A549 (cell line): ENCODE measurements at regions not wholly inside any gene's neighbourhood (a gene's known extent, or its start where the extent isn't known, plus 50 kb on each side); places are given as distances from the start of the nearest gene placed in this dataset.

Experiments used
- ATAC-seq, 2 experiments: fragments of 200-7000 bp in 1 of 2; fragments of >200 bp in 1 of 2; cut with Nextera tagmentation in 1 of 2; cut with Tn5 transposase in 1 of 2; 3 replicates each; pipeline versions ENCODE4 v1.8.0 to v1.9.1; 2018 to 2020; ENCODE audit warnings: mild to moderate bottlenecking in 1 of 2, moderate library complexity in 1 of 2
- CTCF ChIA-PET: fragments of 300-600 bp; sonication (Branson Sonifier 250); formaldehyde crosslinking; extraction: SDS; loops from one replicate; lab custom pipeline; 2021; ENCODE audit warnings: antibody characterized with exemption, inconsistent platforms; lab: Yijun Ruan, JAX
- POLR2A ChIA-PET: fragments of 350-600 bp; formaldehyde crosslinking; extraction: SDS; loops from one replicate; lab custom pipeline; 2021; ENCODE audit warnings: antibody characterized with exemption, inconsistent platforms; lab: Yijun Ruan, JAX
- DNase-seq, 2 experiments: peaks; one replicate each; pipeline versions ENCODE4 v3.0.0 to v3.0.0-alpha.2; 2011 to 2016; ENCODE audit warnings: low read depth in 1 of 2, low spot score in 1 of 2
- FAIRE-seq: peaks from 2 replicates; lab custom pipeline; 2011; peaks lifted over from hg19 to GRCh38; lab: Jason Lieb, UNC
- H3K27ac ChIP-seq, 2 experiments: fragments of >200 bp; sonication (Bioruptor Twin); formaldehyde crosslinking; 3 replicates each; pipeline ENCODE4 v1.5.1; 2016 to 2017
- H3K4me1 ChIP-seq: fragments of >200 bp; sonication (Bioruptor Twin); formaldehyde crosslinking; 3 replicates; pipeline ENCODE4 v1.6.1; 2016
- H3K4me2 ChIP-seq: fragments of >200 bp; sonication (Bioruptor Twin); formaldehyde crosslinking; 3 replicates; pipeline ENCODE4 v1.6.1; 2016
- H3K4me3 ChIP-seq: fragments of >200 bp; sonication (Bioruptor Twin); formaldehyde crosslinking; 3 replicates; pipeline ENCODE4 v1.5.1; 2016
- H3K9me3 ChIP-seq: fragments of >200 bp; sonication (Bioruptor Twin); formaldehyde crosslinking; 3 replicates; pipeline ENCODE4 v1.6.1; 2016
- BHLHE40 ChIP-seq: IDR thresholded peaks from 2 replicates; pipeline ENCODE4 v1.6.1; 2012; ENCODE audit warnings: low read depth, low read length, inconsistent platforms
- CBX8 ChIP-seq: fragments of 200-600 bp; sonication (generic); IDR thresholded peaks from 2 replicates; pipeline ENCODE4 v1.6.1; 2016
- CHD2 ChIP-seq: fragments of 150-350 bp; IDR thresholded peaks from 2 replicates; pipeline ENCODE4 v1.6.1; 2014; ENCODE audit warnings: low read length; ENCODE audit not compliant: partially characterized antibody
- EHF ChIP-seq: fragments of 250-450 bp; sonication (Bioruptor Pico); IDR thresholded peaks from 2 replicates; pipeline ENCODE4 v1.5.0; 2020; ENCODE audit warnings: mild to moderate bottlenecking
- EHMT2 ChIP-seq: fragments of 200-600 bp; sonication (generic); IDR thresholded peaks from 2 replicates; pipeline ENCODE4 v1.6.1; 2016; ENCODE audit warnings: antibody characterized with exemption, low read depth, mild to moderate bottlenecking, moderate library complexity
- FOSL2 ChIP-seq, 2 experiments: fragments of 450-650 bp in 1 of 2; fragments of >200 bp in 1 of 2; sonication (Bioruptor Twin) in 1 of 2; formaldehyde crosslinking; IDR thresholded peaks; 2 replicates each; pipeline versions ENCODE4 v1.5.0 to v1.6.1; 2016 to 2020; ENCODE audit warnings: mild to moderate bottlenecking in 1 of 2, moderate library complexity in 1 of 2
- FOXS1 ChIP-seq: fragments of 250-450 bp; sonication (Bioruptor Pico); IDR thresholded peaks from 2 replicates; pipeline ENCODE4 v1.5.0; 2020; ENCODE audit warnings: mild to moderate bottlenecking, moderate library complexity
- GATA3 ChIP-seq: IDR thresholded peaks from 2 replicates; pipeline ENCODE4 v1.6.1; 2012; ENCODE audit warnings: borderline replicate concordance
- HDAC2 ChIP-seq: fragments of 200-600 bp; sonication (generic); IDR thresholded peaks from 2 replicates; pipeline ENCODE4 v1.6.1; 2016
- HEYL ChIP-seq: fragments of 250-450 bp; sonication (Bioruptor Pico); IDR thresholded peaks from 2 replicates; pipeline ENCODE4 v1.8.0; 2021; ENCODE audit warnings: mild to moderate bottlenecking, moderate library complexity
- HOXA7 ChIP-seq: fragments of 250-450 bp; sonication (Bioruptor Pico); IDR thresholded peaks from 2 replicates; pipeline ENCODE4 v1.5.0; 2020; ENCODE audit warnings: mild to moderate bottlenecking, moderate library complexity
- HOXB13 ChIP-seq: fragments of 250-450 bp; sonication (Bioruptor Pico); IDR thresholded peaks from 2 replicates; pipeline ENCODE4 v1.5.0; 2020; ENCODE audit warnings: low read depth, mild to moderate bottlenecking, moderate library complexity
- JUN ChIP-seq, 2 experiments: fragments of >200 bp; sonication (Bioruptor Twin); formaldehyde crosslinking; IDR thresholded peaks; 2 replicates in 1 of 2; 3 replicates in 1 of 2; pipeline ENCODE4 v1.6.1; 2016 to 2017
- JUNB ChIP-seq: fragments of >200 bp; sonication (Bioruptor Twin); formaldehyde crosslinking; IDR thresholded peaks from 2 replicates; pipeline ENCODE4 v1.6.1; 2016
- KDM1A ChIP-seq: fragments of 200-600 bp; sonication (generic); IDR thresholded peaks from 2 replicates; pipeline ENCODE4 v1.6.1; 2016; ENCODE audit warnings: low read depth, mild to moderate bottlenecking
- MAZ ChIP-seq: fragments of 150-350 bp; IDR thresholded peaks from 2 replicates; pipeline ENCODE4 v1.6.1; 2014; ENCODE audit warnings: antibody characterized with exemption, low read depth, low read length, borderline replicate concordance
- MYC ChIP-seq: IDR thresholded peaks from 2 replicates; pipeline ENCODE4 v1.6.1; 2012; ENCODE audit warnings: mild to moderate bottlenecking, inconsistent platforms, low read length, improper control_type of control experiment, borderline replicate concordance
- NFE2L2 ChIP-seq: fragments of 150-350 bp; conservative IDR thresholded peaks from 2 replicates; pipeline ENCODE4 v1.6.1; 2014; ENCODE audit warnings: low read length
- NR3C1 ChIP-seq: fragments of >200 bp; sonication (Bioruptor Twin); formaldehyde crosslinking; IDR thresholded peaks from 3 replicates; pipeline ENCODE4 v1.6.1; 2017
- PBX3 ChIP-seq: IDR thresholded peaks from 2 replicates; pipeline ENCODE4 v1.6.1; 2012
- PHF8 ChIP-seq: fragments of 200-600 bp; sonication (generic); IDR thresholded peaks from 2 replicates; pipeline ENCODE4 v1.6.1; 2016; ENCODE audit warnings: low read depth, mild to moderate bottlenecking, antibody characterized with exemption, moderate library complexity, borderline replicate concordance
- POLR2A ChIP-seq: IDR thresholded peaks from 2 replicates; pipeline ENCODE4 v1.6.1; 2012; ENCODE audit warnings: mild to moderate bottlenecking, low read length
- POLR2AphosphoS2 ChIP-seq: conservative IDR thresholded peaks from 2 replicates; pipeline ENCODE4 v1.6.1; 2012; ENCODE audit warnings: low read length, improper control_type of control experiment, inconsistent platforms
- RAD21 ChIP-seq, 2 experiments: fragments of >200 bp in 1 of 2; sonication (Bioruptor Twin) in 1 of 2; formaldehyde crosslinking in 1 of 2; IDR thresholded peaks in 1 of 2; conservative IDR thresholded peaks in 1 of 2; 2 replicates in 1 of 2; 3 replicates in 1 of 2; pipeline ENCODE4 v1.6.1; 2012 to 2018; ENCODE audit warnings: inconsistent platforms in 1 of 2
- RARB ChIP-seq: fragments of 250-450 bp; sonication (Bioruptor Pico); IDR thresholded peaks from 2 replicates; pipeline ENCODE4 v1.8.0; 2021; ENCODE audit warnings: mild to moderate bottlenecking, moderate library complexity
- RCOR1 ChIP-seq: fragments of 150-350 bp; IDR thresholded peaks from 2 replicates; pipeline ENCODE4 v1.6.1; 2014; ENCODE audit warnings: antibody characterized with exemption, low read length, low read depth
- RFX5 ChIP-seq: fragments of 450-650 bp; IDR thresholded peaks from 2 replicates; pipeline ENCODE4 v1.7.1; 2014; ENCODE audit warnings: antibody characterized with exemption, mild to moderate bottlenecking, moderate library complexity
- RNF2 ChIP-seq: fragments of 200-600 bp; sonication (generic); IDR thresholded peaks from 2 replicates; pipeline ENCODE4 v1.6.1; 2016; ENCODE audit warnings: low read depth, mild to moderate bottlenecking, antibody characterized with exemption, moderate library complexity, borderline replicate concordance
- SMC3 ChIP-seq: fragments of >200 bp; sonication (Bioruptor Twin); formaldehyde crosslinking; IDR thresholded peaks from 3 replicates; pipeline ENCODE4 v1.6.1; 2018; ENCODE audit warnings: inconsistent platforms
- SREBF2 ChIP-seq: fragments of 450-650 bp; IDR thresholded peaks from 2 replicates; pipeline ENCODE4 v1.6.1; 2014; ENCODE audit warnings: mild to moderate bottlenecking, moderate library complexity
- TP53 ChIP-seq: fragments of 250-450 bp; sonication (Bioruptor Pico); IDR thresholded peaks from 2 replicates; pipeline ENCODE4 v1.5.0; 2021; ENCODE audit warnings: mild to moderate bottlenecking, moderate library complexity
- USF2 ChIP-seq: fragments of 450-650 bp; IDR thresholded peaks from 2 replicates; pipeline ENCODE4 v1.6.1; 2014; ENCODE audit warnings: antibody characterized with exemption
- ZFP36 ChIP-seq: fragments of 450-650 bp; IDR thresholded peaks from 2 replicates; pipeline ENCODE4 v1.6.1; 2014; ENCODE audit warnings: borderline replicate concordance; ENCODE audit not compliant: partially characterized antibody
- ZNF302 ChIP-seq: fragments of 250-450 bp; sonication (Bioruptor Pico); IDR thresholded peaks from 2 replicates; pipeline ENCODE4 v1.9.0; 2021; ENCODE audit warnings: inconsistent platforms, mild to moderate bottlenecking, moderate library complexity
- ZSCAN20 ChIP-seq: fragments of 250-450 bp; sonication (Bioruptor Pico); IDR thresholded peaks from 2 replicates; pipeline ENCODE4 v1.8.0; 2022; ENCODE audit warnings: mild to moderate bottlenecking, moderate library complexity
- WGBS: methylation state at CpG from one replicate; pipeline ENCODE4 v1.1.6; 2017; ENCODE audit errors: missing lambda C conversion rate; 5-methylcytosine and 5-hydroxymethylcytosine counted together
- TF ChIP-seq, protein P1 (sequence below): IDR thresholded peaks from 2 replicates; pipeline ENCODE4 v1.6.1; 2012
- TF ChIP-seq, protein P2 (sequence below): fragments of >200 bp; sonication (Bioruptor Twin); formaldehyde crosslinking; IDR thresholded peaks from 3 replicates; pipeline ENCODE4 v1.5.1; 2016
- TF ChIP-seq, protein P3 (sequence below): IDR thresholded peaks from 2 replicates; pipeline ENCODE4 v1.6.1; 2012; ENCODE audit warnings: low read depth, borderline replicate concordance
- TF ChIP-seq, protein P4 (sequence below): fragments of >200 bp; sonication (Bioruptor Twin); formaldehyde crosslinking; IDR thresholded peaks from 2 replicates; pipeline ENCODE4 v1.6.1; 2016

DNA sequence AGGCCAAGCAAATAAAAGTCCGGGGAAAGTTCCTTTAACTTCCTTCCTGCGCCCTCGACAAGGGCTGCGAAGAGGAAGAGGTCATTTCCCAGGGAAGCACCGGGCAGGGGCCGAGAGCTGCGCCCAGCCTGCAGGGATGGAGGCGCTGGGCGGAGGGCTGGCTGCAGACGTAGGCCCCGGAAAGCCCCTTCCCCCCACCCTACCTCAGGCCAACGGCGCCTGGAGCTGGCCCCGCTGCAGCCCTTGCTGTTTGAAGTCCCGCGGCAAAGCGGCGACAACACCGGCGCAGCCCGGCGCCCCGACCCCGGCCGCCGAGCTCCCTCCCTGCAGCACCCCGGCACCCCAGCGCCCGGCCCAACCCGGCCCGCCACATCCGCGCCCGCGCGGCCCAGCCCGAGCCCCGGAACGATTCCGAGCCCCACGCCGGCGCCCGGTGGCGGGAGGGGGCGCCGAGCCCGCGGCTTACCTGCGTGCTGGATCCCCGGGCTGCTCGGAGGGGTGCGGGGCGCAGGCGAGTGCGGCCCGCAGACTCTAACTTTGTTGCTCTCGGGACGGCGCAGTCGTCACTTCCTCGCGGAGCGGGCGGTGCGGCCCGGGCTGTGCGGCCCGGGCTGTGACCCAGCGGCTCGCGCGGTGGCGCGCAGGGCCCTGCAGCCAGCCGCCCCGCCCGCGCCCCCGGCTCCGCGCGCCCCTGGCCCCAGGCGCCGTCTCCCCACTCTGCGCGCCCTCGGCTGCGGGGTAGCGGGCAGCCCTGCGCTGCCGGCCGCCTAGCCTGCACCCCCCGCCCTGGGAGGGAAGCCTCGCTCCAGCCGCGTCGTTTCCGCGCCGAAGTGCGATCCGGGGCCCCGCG lies 64.8 kb upstream of the PTGR2 start:
- ATAC-seq, result peak; percentile 63 to 65
- peak overlapping the region; percentile 79 for H3K4me3 ChIP-seq
- peak overlapping the region; percentile 99 for H3K4me2 ChIP-seq
- H3K4me1 ChIP-seq, result peaks cover 33% of the 10 kb centered on the region
- H3K27ac ChIP-seq, result peak overlapping the region; percentile 95 to 100
- POLR2A ChIA-PET, result interaction anchor here (0.6 to 3.5 kb wide), 9 partner anchors 10 to 315 kb away, joined by 3 to 70 read pairs (median 7); partner anchors contain the start of genes PTGR2 and ZNF410
- FAIRE-seq, result no peak
- 1% methylated on average over 25 of the region's 105 CpGs for whole genome bisulfite sequencing
- DNase-seq, result peak in 1 of 2 experiments; percentile 46
- no peaks in the 10 kb centered on the region for H3K9me3 ChIP-seq
- CTCF ChIA-PET, result interaction anchor here (0.6 to 9.0 kb wide), 13 partner anchors 9 to 332 kb away, joined by 3 to 73 read pairs (median 6); a partner anchor contains a TSS
- TF ChIP-seq RARB (CRISPR knock-in tag) (no peak), JUNB (no peak), ZSCAN20 (CRISPR knock-in tag) (no peak), ZNF302 (CRISPR knock-in tag) (no peak), HDAC2 (no peak), MAZ (no peak), PHF8 (peak; percentile 27; the same call in 1 of the 2 replicates), JUN (IDR thresholded peaks at IDR 0.05) (peak in 1 of 2 experiments; percentile 63; a peak in 2 of 5 replicates), USF2 (no peak), TP53 (CRISPR knock-in tag) (no peak), KDM1A (no peak), RAD21 (conservative IDR thresholded peaks at IDR 0.05 in 1 of 2, IDR thresholded peaks at IDR 0.05 in 1 of 2) (no peak; a peak in 1 of 5 replicates), NFE2L2 (no peak), FOXS1 (CRISPR knock-in tag) (no peak), RNF2 (no peak), HOXA7 (no peak), POLR2AphosphoS2 (no peak), CBX8 (no peak), ZFP36 (no peak), SMC3 (no peak), HOXB13 (CRISPR knock-in tag) (no peak), SREBF2 (no peak), HEYL (CRISPR knock-in tag) (no peak), GATA3 (no peak), EHMT2 (no peak), MYC (no peak), FOSL2 (IDR thresholded peaks at IDR 0.05) (no peak), FOSL2 (CRISPR knock-in tag; IDR thresholded peaks at IDR 0.05) (no peak), RCOR1 (no peak), RFX5 (no peak), BHLHE40 (no peak), POLR2A (peak; percentile 39), PBX3 (no peak), CHD2 (no peak), EHF (CRISPR knock-in tag) (no peak), NR3C1 (no peak)
- TF ChIP-seq, protein P1, sequence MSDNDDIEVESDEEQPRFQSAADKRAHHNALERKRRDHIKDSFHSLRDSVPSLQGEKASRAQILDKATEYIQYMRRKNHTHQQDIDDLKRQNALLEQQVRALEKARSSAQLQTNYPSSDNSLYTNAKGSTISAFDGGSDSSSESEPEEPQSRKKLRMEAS, result 0 out of 2 replicates have a peak, but pooled peaks have one; percentile 9
- TF ChIP-seq, protein P2, sequence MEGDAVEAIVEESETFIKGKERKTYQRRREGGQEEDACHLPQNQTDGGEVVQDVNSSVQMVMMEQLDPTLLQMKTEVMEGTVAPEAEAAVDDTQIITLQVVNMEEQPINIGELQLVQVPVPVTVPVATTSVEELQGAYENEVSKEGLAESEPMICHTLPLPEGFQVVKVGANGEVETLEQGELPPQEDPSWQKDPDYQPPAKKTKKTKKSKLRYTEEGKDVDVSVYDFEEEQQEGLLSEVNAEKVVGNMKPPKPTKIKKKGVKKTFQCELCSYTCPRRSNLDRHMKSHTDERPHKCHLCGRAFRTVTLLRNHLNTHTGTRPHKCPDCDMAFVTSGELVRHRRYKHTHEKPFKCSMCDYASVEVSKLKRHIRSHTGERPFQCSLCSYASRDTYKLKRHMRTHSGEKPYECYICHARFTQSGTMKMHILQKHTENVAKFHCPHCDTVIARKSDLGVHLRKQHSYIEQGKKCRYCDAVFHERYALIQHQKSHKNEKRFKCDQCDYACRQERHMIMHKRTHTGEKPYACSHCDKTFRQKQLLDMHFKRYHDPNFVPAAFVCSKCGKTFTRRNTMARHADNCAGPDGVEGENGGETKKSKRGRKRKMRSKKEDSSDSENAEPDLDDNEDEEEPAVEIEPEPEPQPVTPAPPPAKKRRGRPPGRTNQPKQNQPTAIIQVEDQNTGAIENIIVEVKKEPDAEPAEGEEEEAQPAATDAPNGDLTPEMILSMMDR, result no peak
- TF ChIP-seq, protein P3, sequence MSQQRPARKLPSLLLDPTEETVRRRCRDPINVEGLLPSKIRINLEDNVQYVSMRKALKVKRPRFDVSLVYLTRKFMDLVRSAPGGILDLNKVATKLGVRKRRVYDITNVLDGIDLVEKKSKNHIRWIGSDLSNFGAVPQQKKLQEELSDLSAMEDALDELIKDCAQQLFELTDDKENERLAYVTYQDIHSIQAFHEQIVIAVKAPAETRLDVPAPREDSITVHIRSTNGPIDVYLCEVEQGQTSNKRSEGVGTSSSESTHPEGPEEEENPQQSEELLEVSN, result 0 out of 2 replicates have a peak, but pooled peaks have one; percentile 6
- TF ChIP-seq, protein P4, sequence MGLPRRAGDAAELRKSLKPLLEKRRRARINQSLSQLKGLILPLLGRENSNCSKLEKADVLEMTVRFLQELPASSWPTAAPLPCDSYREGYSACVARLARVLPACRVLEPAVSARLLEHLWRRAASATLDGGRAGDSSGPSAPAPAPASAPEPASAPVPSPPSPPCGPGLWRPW, result no peak
